HCT116 (cell line): ENCODE measurements at regions not wholly inside any gene's neighbourhood (a gene's known extent, or its start where the extent isn't known, plus 50 kb on each side); places are given as distances from the start of the nearest gene placed in this dataset.

ENCODE experiments used
- ATAC-seq: fragments of 200-7000 bp; cut with Tn5 transposase; 2 replicates; pipeline ENCODE4 v1.9.1; 2020; ENCODE audit warnings: mild to moderate bottlenecking, moderate library complexity
- BruUV-seq: library from RNA; stranded (reverse); fragments of 400-500 nt; replicated peaks from 2 replicates; lab custom pipeline; 2021; lab: Mats Ljungman, UMichigan
- CTCF ChIA-PET: fragments of 300-600 bp; sonication (Branson Sonifier 250); formaldehyde crosslinking; loops from one replicate; lab custom pipeline; 2021; ENCODE audit warnings: antibody characterized with exemption; lab: Charles Lee
- POLR2A ChIA-PET: fragments of 300-600, 350-600 bp; sonication (Branson Sonifier 250); formaldehyde crosslinking; loops from one replicate; lab custom pipeline; 2021; ENCODE audit warnings: antibody characterized with exemption; lab: Charles Lee
- RAD21 ChIA-PET, 2 experiments: fragments of 300-600 bp; sonication (Branson Sonifier 250); formaldehyde crosslinking; loops; one replicate each; lab custom pipeline; 2023; ENCODE audit warnings: low total read pairs in 2 of 2; ENCODE audit not compliant: uncharacterized antibody in 2 of 2, unreplicated experiment in 2 of 2, low non-redundant PET in 1 of 2; lab: Charles Lee
- DNase-seq: peaks from one replicate; pipeline ENCODE4 v3.0.0-alpha.2; 2010; ENCODE audit warnings: low read depth, low spot score
- H2AFZ ChIP-seq: fragments of 200-600 bp; shearing (Covaris generic), sonication (generic); 2 replicates; pipeline ENCODE4 v1.6.1; 2017; ENCODE audit warnings: low read depth, mixed run types, mixed read lengths, antibody characterized with exemption, low read length; ENCODE audit not compliant: poor library complexity, severe bottlenecking
- H3K27ac ChIP-seq: 2 replicates; pipeline ENCODE4 v1.5.1; 2012; ENCODE audit warnings: low read depth, low read length
- H3K27me3 ChIP-seq: fragments of 200-600 bp; sonication (generic); 2 replicates; pipeline ENCODE4 v1.6.1; 2016; ENCODE audit warnings: mixed run types, low read length, mixed read lengths; ENCODE audit not compliant: insufficient read depth
- H3K36me3 ChIP-seq, 2 experiments: fragments of 200-500 bp in 1 of 2; fragments of 200-600 bp in 1 of 2; sonication (Bioruptor generic) in 1 of 2; sonication (generic) in 1 of 2; 2 replicates each; pipeline versions ENCODE4 v1.5.1 to v1.6.1; 2014 to 2016; ENCODE audit warnings: low read length in 2 of 2, inconsistent platforms in 1 of 2, mixed read lengths in 1 of 2, mixed run types in 1 of 2; ENCODE audit not compliant: insufficient read depth in 2 of 2, control insufficient read depth in 1 of 2
- H3K4me1 ChIP-seq, 2 experiments: fragments of 200-600 bp in 1 of 2; sonication (generic) in 1 of 2; 2 replicates each; pipeline versions ENCODE4 v1.5.1 to v1.6.1; 2012 to 2017; ENCODE audit warnings: low read length in 2 of 2, inconsistent platforms in 1 of 2, mild to moderate bottlenecking in 1 of 2, mixed read lengths in 1 of 2, mixed run types in 1 of 2, moderate library complexity in 1 of 2; ENCODE audit not compliant: insufficient read depth in 2 of 2, control insufficient read depth in 1 of 2
- H3K4me2 ChIP-seq: fragments of 200-600 bp; sonication (generic); 2 replicates; pipeline ENCODE4 v1.6.1; 2017; ENCODE audit warnings: mixed run types, low read length, mixed read lengths
- H3K4me3 ChIP-seq, 2 experiments: fragments of 200-600 bp in 1 of 2; sonication (generic) in 1 of 2; replicated peaks in 1 of 2; 2 replicates each; pipeline ENCODE4 v1.5.1; 2011 to 2016; ENCODE audit warnings: low read length in 2 of 2, control low read depth in 1 of 2, low read depth in 1 of 2, mild to moderate bottlenecking in 1 of 2, mixed read lengths in 1 of 2, mixed run types in 1 of 2
- H3K79me2 ChIP-seq: fragments of 200-600 bp; sonication (generic); 2 replicates; pipeline ENCODE4 v1.6.1; 2017; ENCODE audit warnings: mild to moderate bottlenecking, mixed run types, low read length, moderate library complexity, mixed read lengths; ENCODE audit not compliant: insufficient read depth
- H3K9ac ChIP-seq: fragments of 200-600 bp; sonication (generic); 2 replicates; pipeline ENCODE4 v1.6.1; 2016; ENCODE audit warnings: low read length, mixed read lengths
- H3K9me2 ChIP-seq: fragments of 200-600 bp; sonication (generic), shearing (Covaris generic); 2 replicates; pipeline ENCODE4 v1.6.1; 2017; ENCODE audit warnings: mixed run types, mild to moderate bottlenecking, moderate library complexity; ENCODE audit not compliant: insufficient read depth
- H3K9me3 ChIP-seq, 2 experiments: fragments of 200-500 bp in 1 of 2; fragments of 200-600 bp in 1 of 2; sonication (Bioruptor generic) in 1 of 2; sonication (generic) in 1 of 2; 2 replicates each; pipeline ENCODE4 v1.6.1; 2014 to 2017; ENCODE audit warnings: low read length in 2 of 2, mixed read lengths in 2 of 2, inconsistent platforms in 1 of 2, low read depth in 1 of 2, mild to moderate bottlenecking in 1 of 2, mixed run types in 1 of 2, moderate library complexity in 1 of 2; ENCODE audit not compliant: control insufficient read depth in 1 of 2, insufficient read depth in 1 of 2
- H4K20me1 ChIP-seq: fragments of 200-600 bp; sonication (generic), shearing (Covaris generic); 2 replicates; pipeline ENCODE4 v1.6.1; 2017; ENCODE audit warnings: mixed run types, mild to moderate bottlenecking, moderate library complexity; ENCODE audit not compliant: insufficient read depth
- ATF3 ChIP-seq: IDR thresholded peaks from 2 replicates; pipeline ENCODE4 v1.6.1; 2012
- CEBPB ChIP-seq: IDR thresholded peaks from 2 replicates; pipeline ENCODE4 v1.6.1; 2012; ENCODE audit warnings: low read depth
- CTCF ChIP-seq, 3 experiments: fragments of 200-600 bp in 1 of 3; sonication (generic) in 1 of 3; IDR thresholded peaks in 2 of 3; conservative IDR thresholded peaks in 1 of 3; 2 replicates each; pipeline ENCODE4 v1.5.1; 2012 to 2017; ENCODE audit warnings: low read depth in 2 of 3, low read length in 2 of 3, antibody characterized with exemption in 1 of 3, borderline replicate concordance in 1 of 3, control low read depth in 1 of 3, mild to moderate bottlenecking in 1 of 3, mixed read lengths in 1 of 3, mixed run types in 1 of 3, moderate library complexity in 1 of 3; ENCODE audit not compliant: insufficient read depth in 1 of 3
- EGR1 ChIP-seq: IDR thresholded peaks from 2 replicates; pipeline ENCODE4 v1.6.1; 2012; ENCODE audit warnings: low read depth
- ELF1 ChIP-seq: IDR thresholded peaks from 2 replicates; pipeline ENCODE4 v1.6.1; 2012; ENCODE audit warnings: low read depth, borderline replicate concordance
- EZH2 ChIP-seq: fragments of 200-600 bp; sonication (generic); IDR thresholded peaks from 2 replicates; pipeline ENCODE4 v1.6.1; 2017; ENCODE audit warnings: antibody characterized with exemption, mixed run types
- EZH2phosphoT487 ChIP-seq: fragments of 200-600 bp; IDR thresholded peaks from 2 replicates; pipeline ENCODE4 v1.6.1; 2018; ENCODE audit warnings: antibody characterized with exemption, borderline replicate concordance
- RAD21 ChIP-seq: IDR thresholded peaks from 2 replicates; pipeline ENCODE4 v1.6.1; 2012; ENCODE audit warnings: low read depth, mild to moderate bottlenecking
- SIN3A ChIP-seq: IDR thresholded peaks from 2 replicates; pipeline ENCODE4 v1.6.1; 2012; ENCODE audit warnings: low read depth
- SRF ChIP-seq: IDR thresholded peaks from 2 replicates; pipeline ENCODE4 v1.6.1; 2012; ENCODE audit warnings: low read depth
- ZBTB33 ChIP-seq: IDR thresholded peaks from 2 replicates; pipeline ENCODE4 v1.6.1; 2011; ENCODE audit warnings: mild to moderate bottlenecking, low read length, moderate library complexity; ENCODE audit not compliant: insufficient replicate concordance; ENCODE audit errors: extremely low read depth
- ZNF274 ChIP-seq: fragments of 200-500 bp; sonication (Bioruptor generic); IDR thresholded peaks from 2 replicates; pipeline ENCODE4 v1.6.1; 2014; ENCODE audit warnings: mild to moderate bottlenecking, low read depth, low read length, inconsistent platforms
- intact Hi-C: fragments of 100-400 bp; cut with micrococcal nuclease; formaldehyde crosslinking; loops from 2 replicates; pipeline ENCODE4 v1.10.0; 2022

- Histone ChIP-seq H3K9me3 (no peaks in the 10 kb centered on the region), H3K9ac (no peak overlapping the region), H3K4me2 (no peak overlapping the region), H3K27ac (no peak overlapping the region), H2AFZ (no peak overlapping the region), H3K36me3 (no peaks in the 10 kb centered on the region), H3K4me1 (no peaks in the 10 kb centered on the region), H4K20me1 (no peaks in the 10 kb centered on the region), H3K27me3 (no peaks in the 10 kb centered on the region), H3K9me2 (0 out of 2 replicates have a peak, but pooled peaks cover 3% of the 10 kb centered on the region), H3K79me2 (no peaks in the 10 kb centered on the region), H3K4me3 (no peak overlapping the region)
- TF ChIP-seq ZBTB33: no peak
- POLR2A ChIA-PET: no interaction called here
- no TSS peak for BruUV-seq
- DNase-seq: no peak
- RAD21 ChIA-PET: no interaction called here
- CTCF ChIA-PET: no interaction called here
- intact Hi-C loops: no loop called here
- no peak for ATAC-seq
Measured at GRCh38 chr3:144369129-144369879, 397.7 kb downstream of the DIPK2A start.

- no peak overlapping the region for H3K9ac ChIP-seq
- H3K79me2 ChIP-seq: no peaks in the 10 kb centered on the region
- no peak overlapping the region for H3K27ac ChIP-seq
- H3K36me3 ChIP-seq: no peaks in the 10 kb centered on the region
- H2AFZ ChIP-seq: no peak overlapping the region
- H4K20me1 ChIP-seq: no peaks in the 10 kb centered on the region
- H3K9me3 ChIP-seq: no peaks in the 10 kb centered on the region
- no peaks in the 10 kb centered on the region for H3K4me1 ChIP-seq
- H3K9me2 ChIP-seq: no peaks in the 10 kb centered on the region
- H3K4me3 ChIP-seq: no peak overlapping the region
- no peak for ATAC-seq
- ChIA-PET POLR2A (no interaction called here), RAD21 (no interaction called here), CTCF (no interaction called here)
- no TSS peak for BruUV-seq
- H3K27me3 ChIP-seq: no peaks in the 10 kb centered on the region
- intact Hi-C loops: no loop called here
- no peak for DNase-seq
- H3K4me2 ChIP-seq: no peak overlapping the region
- no peak for TF ChIP-seq EZH2phosphoT487
- TF ChIP-seq RAD21: no peak
- no peak for TF ChIP-seq EZH2
- TF ChIP-seq CTCF (IDR thresholded peaks at IDR 0.05 in 2 of 3, conservative IDR thresholded peaks at IDR 0.05 in 1 of 3; ENCODE audit: borderline replicate concordance in 1 of 3, insufficient read depth in 1 of 3, low read depth in 2 of 3, low read length in 2 of 3): no peak
- no peak for TF ChIP-seq ELF1
- no peak for TF ChIP-seq CEBPB
- TF ChIP-seq ATF3: no peak
- TF ChIP-seq ZNF274: no peak
- no peak for TF ChIP-seq SRF
- no peak for TF ChIP-seq SIN3A
- TF ChIP-seq EGR1: no peak
Measured at GRCh38 chr3:144375088-144375487, 403.5 kb downstream of the DIPK2A start.
